ENCODE measurements at regions not wholly inside any gene's neighbourhood (a gene's known extent, or its start where the extent isn't known, plus 50 kb on each side); places are given as distances from the start of the nearest gene placed in this dataset.

DNA sequence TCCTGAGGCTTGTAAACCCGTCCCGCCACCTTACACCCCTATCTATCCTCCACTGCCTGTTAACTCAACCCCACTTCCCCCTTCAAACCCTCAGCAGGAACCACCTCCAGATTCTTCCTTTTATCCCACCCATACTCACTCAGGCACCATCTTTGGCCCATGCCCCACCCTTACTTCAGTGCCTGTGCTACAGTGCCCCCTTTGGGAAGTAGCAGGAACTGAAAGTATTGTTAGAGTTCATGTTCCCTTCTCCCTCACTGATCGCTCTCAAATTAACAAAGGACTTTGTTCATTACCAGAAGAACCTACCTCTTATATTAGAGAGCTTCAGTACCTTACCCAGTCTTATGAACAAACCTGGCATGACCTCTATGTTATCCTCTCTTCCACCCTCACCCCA is 92.2 kb upstream of the MOCS2 start:
- no peak for ATAC-seq
- intact Hi-C loops (cut with DNase I) = no loop called here
- no peak for DNase-seq (ENCODE audit: missing footprints)

DNA sequence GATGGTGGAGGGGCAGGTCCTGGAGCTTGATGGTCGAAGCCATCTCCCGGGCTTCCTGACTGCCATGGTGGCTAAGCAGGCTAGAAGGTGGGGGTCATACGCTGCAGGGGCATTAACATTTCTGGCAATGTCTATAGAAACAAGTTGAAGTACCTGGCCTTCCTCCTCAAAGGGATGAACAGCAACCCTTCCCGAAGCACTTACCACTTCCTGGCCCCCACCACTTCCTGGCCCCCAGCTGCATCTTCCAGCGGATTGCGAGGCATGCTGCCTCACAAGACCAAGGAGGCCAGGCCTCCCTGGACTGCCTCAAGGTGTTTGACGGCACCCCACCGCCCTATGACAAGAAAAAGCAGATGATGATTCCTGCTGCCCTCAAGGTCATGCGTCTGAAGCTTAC is 97.0 kb upstream of the MOCS2 start:
- ATAC-seq (no peak), DNase-seq (ENCODE audit: missing footprints) (peak; percentile 32)
- intact Hi-C loops (cut with DNase I) = no loop called here

DNA sequence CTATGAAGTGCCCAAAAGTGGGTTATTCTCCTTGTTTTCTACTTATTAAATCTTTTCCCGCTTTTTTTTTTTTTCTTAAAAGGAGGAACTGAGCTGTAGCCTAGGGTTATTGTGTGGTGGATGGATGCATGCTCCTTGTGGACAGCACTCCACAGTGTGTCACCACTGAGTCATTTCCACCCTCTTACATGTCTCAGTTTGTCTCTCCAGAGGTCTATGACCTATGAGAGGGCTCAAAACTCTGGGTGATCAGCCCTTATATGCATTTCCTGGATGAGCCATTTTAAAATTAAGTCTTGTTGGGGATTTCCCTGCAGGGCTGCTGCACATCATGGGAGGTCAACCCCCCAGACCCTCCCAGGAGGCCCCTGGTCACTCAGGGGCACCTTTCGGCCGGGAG is 102.2 kb upstream of the MOCS2 start:
- DNase-seq (ENCODE audit: missing footprints) = no peak

DNA sequence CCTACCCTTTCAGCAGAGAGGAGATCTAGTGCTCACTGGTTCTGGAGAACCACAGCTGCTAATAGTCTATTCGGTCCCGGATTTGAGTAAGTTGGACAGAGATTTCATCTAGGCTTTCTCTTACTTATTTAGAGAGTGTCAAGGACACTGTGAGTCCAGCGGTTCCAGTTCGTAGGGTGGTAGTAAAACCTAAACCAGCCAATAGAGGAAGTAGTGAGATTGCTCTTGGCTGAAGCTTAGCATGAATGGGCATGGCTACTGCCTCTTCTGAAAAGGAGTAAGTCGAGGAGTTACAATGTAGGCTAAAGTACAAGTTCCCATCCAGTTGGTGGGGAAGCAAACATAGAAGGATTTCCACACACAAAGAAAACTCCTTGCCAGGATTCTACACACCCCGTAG is 109.6 kb upstream of the MOCS2 start:
- no peak for ATAC-seq
- intact Hi-C loops (cut with DNase I) = no loop called here
- no peak for DNase-seq (ENCODE audit: missing footprints)

More for the DNA sequence above, 102.2 kb upstream of the MOCS2 start:
- intact Hi-C loops (cut with DNase I) = no loop called here
- no peak for ATAC-seq

DNA sequence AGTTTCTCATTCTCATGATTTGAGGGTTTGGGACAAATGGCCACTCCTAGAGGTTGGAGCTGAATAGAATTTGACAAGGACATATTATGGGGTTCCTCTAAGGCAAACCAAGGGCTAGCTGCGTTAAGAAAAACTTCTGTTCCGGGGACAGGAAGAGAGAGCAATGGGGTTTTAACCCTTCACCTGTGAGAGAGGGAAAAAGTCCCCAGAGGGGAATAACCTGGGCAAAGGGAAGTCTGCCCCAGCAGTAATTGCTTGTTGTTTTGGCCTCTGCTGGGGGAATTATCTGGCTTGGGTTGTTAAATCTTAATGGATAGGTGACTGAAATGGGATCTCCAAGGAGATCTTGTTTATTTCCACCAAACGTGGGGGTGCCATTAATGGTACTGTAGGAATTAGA is 110.1 kb upstream of the MOCS2 start:
- DNase-seq (ENCODE audit: missing footprints) (no peak), ATAC-seq (no peak)
- intact Hi-C loops (cut with DNase I) = no loop called here

DNA sequence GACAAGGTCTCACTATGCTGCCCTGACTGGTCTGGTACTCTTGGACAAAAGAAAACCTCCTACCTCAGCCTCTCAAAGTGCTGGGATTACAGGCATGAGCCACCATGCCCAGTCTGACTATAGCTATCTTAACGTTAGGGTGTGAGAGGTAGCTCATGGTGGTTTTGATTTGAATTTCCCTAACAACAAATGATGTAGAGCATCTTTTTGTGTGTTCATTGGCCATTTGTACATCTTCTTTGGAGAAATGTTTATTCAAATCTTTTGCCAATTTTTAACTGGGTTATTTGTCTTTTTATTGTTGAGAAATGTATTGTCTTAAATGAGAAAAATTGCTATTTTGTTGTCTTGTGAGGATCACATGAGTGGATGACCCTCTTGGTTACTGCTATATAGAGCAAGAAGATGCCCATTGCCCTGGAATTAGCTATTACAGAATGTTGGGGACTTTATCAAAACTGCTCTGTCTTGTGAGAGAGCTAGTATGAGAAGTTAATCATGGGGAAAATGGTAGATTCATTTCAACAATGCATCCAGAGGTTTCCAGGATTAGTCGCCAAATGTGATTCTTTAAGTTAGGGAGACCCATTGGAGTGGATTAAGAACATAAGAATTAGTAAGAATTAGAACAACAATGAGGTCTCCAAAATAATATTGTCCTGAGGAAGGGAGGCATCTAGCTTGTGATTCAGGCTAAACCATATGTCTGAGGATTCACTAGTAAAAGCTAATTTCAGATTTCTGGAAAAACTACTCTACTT is 124.3 kb upstream of the MOCS2 start:
- intact Hi-C loops (cut with DNase I) = no loop called here
- ATAC-seq (no peak), DNase-seq (ENCODE audit: missing footprints) (no peak)

DNA sequence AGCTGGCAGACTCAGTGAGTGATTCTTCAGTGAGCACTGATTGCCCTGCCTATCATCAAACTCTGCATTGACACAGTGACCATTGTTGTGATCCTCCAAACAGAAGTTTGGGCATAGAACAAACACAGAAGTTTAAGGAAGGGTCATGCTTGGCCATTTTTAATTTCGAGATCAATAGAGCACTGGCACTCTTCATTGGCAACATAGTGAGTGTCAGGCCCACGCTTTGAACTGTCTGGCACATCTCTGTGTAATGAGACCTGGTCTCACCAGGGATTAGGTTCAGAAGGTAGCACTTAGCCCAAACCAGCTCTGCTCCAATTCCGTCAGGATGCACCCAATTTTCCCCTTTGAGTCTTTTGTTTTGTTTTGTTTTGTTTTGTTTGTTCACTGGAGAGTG is 127.1 kb upstream of the MOCS2 start:
- intact Hi-C loops (cut with DNase I) = no loop called here
- DNase-seq (ENCODE audit: missing footprints) = no peak
- no peak for ATAC-seq

DNA sequence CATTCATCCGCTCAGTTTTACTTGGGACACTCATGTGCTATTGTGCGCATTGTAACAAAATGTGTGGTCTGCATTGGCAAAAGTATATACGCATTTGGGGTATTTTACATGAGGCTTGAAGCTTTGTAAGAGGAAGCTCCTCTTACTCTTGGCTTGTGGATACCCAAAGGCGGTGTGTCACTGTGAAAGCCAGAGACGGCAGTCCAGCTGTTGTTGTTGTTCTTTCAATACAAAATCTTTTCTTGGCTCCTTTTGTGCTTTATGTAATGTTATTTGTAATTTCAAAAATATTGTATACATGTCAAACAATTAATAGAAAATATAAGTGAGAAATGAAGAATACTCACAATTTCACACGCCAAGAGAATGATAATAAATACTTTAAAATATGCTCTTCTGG is 128.3 kb upstream of the MOCS2 start:
- intact Hi-C loops (cut with DNase I) = no loop called here
- no peak for DNase-seq (ENCODE audit: missing footprints)
- no peak for ATAC-seq

DNA sequence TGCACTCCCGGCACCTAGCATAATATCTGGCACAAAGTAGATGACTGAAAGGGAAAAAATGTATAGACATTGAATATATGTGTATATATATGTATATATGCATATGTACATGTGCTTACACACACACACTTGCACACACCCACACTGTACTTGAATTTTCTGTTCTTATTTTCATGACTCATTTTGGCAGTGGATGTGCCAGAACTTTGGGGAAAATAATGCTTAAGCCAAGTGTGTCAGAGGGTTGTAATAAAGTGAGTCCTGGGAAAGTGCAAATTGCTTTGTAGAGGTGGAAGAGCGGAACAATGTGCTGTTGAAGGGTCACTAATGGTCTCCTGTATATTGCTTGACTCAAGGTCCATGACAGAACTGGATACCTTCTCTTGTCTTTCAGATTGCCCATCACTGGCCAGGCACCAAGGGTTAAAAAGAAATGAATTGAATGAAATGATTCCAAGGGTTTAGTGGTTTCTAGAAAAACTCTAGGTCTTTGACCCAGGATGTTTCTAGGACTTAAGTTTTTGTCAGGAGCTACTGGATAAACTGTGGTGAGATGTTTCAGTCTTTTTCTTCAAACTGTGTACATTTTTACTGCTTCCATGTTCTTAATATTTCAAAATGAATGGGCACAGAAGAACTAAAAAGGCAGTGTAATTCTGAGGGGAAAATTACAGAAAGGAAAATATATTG is 129.9 kb upstream of the MOCS2 start:
- no peak for ATAC-seq
- DNase-seq (ENCODE audit: missing footprints) = no peak
- intact Hi-C loops (cut with DNase I) = no loop called here

DNA sequence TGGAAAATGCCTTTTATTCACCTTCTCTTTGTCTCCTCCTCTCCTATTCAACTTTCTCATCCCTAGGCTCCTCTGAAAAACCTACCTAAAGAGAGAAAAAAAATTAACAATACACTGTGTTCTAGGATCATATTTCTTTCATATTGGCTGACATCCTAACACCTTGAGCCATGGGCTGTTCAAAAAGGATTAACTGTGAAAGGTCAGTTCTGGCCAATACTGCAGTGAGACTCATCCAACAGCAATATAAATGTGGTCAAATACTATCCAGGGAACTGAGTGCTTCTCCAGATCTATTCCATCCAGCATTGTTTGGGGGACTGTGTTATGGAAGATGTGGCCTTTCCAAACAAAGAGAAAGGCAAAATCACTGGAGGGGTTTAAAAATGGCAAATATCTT is 131.1 kb upstream of the MOCS2 start:
- DNase-seq (ENCODE audit: missing footprints) = no peak
- ATAC-seq = no peak
- intact Hi-C loops (cut with DNase I) = no loop called here

DNA sequence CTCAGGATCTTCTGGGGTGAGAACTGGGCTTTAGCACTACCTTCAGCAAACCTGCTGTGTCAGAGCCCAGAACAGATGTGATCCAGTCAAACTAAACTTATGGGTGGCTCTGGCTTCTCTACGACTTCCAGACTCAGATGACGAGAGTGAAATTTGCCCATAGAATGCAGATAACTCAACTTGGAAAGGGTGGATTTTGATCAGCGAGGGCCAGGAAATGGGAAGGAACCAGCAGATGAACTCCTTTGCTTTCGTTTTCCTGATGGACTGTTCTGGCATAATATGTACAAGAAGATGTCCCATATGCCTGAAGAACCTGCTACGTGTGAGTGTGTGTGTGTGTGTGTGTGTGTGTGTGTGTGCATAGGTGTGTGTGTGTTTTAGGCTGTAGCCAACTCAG is 132.0 kb upstream of the MOCS2 start:
- ATAC-seq (no peak), DNase-seq (ENCODE audit: missing footprints) (no peak)
- intact Hi-C loops (cut with DNase I) = no loop called here

DNA sequence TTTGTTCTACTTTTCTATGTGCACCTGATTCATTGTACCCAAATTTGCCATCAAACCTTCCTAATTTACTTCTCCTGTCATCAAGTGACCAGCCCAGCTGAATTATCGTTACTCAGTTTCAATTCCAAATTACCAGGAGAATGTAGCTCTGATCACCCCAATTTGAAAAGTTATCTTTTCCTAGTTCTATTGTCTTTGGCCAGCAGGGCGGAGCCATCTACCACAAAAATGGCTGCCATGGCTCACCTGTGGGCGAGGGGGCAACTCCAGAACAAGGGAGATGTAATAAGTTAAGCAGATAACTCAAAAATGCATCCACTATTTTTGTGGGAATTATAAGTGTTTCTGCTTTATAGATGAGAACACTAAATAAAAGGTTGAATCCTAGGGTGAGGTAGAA is 133.8 kb upstream of the MOCS2 start:
- intact Hi-C loops (cut with DNase I) = no loop called here
- DNase-seq (ENCODE audit: missing footprints) = no peak
- no peak for ATAC-seq

DNA sequence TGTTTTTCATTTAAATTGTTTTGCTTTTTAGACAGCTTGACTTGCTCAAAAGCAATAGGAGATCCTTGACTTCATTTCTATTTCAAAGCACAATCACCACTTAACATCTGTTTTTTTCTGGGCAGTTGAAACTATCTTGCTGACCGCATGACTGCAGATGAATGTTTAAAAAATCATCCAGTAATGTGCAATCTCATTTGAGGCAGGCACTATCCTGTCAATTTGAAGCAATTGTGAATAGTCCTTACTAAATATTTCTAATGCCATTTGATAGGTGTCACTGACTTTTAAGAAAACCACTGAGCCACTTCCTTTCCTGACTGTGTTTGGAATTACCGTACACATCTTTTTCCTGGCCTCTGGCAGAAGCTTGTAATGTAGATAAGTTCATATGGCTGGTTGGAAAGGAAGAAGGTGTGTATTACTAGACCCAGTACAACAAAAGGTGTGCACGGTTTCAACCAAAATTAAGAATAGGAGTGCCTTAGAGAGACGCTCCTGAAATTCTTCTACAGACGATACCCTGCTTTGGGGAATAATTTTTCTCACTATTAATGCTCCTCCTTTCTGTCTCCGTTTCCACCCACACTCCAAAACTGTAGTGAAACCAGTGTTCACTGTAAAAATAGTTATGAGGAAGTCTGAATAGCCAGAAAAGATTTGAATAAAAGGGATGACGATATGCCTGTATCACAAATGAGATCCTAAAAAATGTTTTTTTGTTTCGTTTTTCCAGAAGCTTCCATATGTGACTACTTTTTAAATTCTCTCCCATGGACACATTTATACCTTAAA is 136.7 kb upstream of the MOCS2 start:
- intact Hi-C loops (cut with DNase I) = no loop called here
- no peak for ATAC-seq
- no peak for DNase-seq (ENCODE audit: missing footprints)

DNA sequence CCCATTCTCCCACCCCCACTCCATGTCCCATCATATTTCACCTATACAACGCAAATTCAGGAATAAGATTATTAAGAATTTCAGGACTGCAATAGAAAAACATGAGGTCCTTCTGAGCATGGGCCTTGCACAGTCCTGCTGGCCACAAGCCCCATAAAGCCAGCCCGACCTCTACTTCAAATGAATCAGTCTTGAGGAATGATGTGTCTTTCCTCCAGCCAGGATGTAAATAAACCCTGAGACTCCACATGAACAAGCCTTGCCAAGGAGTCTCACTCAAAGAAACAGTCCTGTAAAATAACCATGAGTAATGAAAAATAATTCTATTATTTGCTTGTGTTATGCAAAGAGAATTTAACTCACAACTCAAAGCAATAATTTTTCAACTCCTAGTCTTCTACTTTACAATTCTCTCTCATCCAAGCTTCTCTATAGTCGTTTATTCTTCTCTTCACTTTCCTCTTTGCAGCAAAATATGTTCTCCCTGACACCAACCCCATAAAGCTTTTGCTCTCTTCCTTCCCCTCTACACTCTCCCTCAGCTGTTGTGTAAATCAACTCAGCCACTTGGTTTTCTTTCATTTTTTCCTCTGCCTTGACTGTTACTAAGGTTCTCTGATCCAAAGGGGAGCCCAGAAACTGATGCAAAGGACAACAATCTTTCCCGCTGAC is 140.1 kb upstream of the MOCS2 start:
- intact Hi-C loops (cut with DNase I) = no loop called here
- DNase-seq (ENCODE audit: missing footprints) (no peak), ATAC-seq (no peak)

DNA sequence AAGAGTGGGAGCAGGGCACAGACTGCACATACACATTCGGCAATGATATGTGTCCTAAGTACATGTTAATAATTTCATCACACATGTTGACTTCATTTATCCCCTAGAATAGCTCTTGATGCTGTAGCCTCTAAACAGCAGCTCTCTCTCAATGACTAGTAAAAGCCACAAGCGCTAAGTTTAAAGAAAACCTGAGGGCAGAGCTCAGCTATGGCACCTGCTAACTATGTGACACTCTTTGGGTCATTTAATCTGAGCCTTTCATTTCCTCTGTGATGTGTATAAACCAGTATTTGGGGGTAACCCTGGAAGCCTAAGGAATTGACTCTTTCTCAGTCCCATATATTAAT is 140.6 kb upstream of the MOCS2 start:
- DNase-seq (ENCODE audit: missing footprints) = no peak
- no peak for ATAC-seq
- intact Hi-C loops (cut with DNase I) = no loop called here

DNA sequence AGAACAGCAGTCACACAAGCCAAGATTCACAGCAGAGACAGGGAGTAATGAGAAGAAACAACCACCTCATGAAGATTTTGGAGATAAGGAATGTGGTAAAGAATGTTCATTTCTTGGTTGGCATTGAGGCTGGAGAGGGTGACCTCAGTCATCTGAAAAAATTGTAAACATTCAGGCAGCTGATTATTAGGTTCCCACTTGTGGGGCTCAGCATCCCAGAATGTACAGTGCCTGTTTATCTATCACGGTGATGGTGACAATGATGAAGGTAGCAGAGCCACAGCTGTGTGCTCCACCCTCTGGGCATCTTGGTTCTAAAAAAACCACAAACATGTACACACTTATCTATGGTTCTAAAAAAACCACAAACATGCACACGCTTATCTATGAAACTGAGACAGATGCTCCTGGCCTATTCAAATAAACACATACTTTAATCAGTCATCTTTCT is 143.9 kb upstream of the MOCS2 start:
- ATAC-seq = no peak
- intact Hi-C loops (cut with DNase I) = no loop called here
- DNase-seq (ENCODE audit: missing footprints) = no peak

DNA sequence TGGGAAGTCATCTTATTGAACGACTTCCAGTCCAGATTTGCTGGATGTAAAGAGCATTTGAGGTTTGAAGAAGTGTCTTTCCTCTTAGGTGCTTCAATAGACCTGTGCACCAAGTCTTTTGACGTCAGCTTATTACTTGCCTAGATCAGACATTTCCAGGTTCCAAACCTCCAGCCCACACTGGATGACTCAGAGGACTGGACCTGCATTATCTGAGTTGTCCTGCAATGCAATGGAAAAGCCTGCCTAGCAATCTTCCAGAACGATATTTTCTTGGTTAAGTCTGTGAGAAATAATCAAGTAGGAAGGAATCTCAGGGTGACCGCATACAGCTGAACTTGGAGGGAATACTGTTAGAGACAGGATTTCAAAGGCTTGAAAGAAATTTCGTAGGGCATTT is 147.2 kb upstream of the MOCS2 start:
- ATAC-seq = peak; percentile 28
- intact Hi-C loops (cut with DNase I) = no loop called here
- DNase-seq (ENCODE audit: missing footprints) = no peak

DNA sequence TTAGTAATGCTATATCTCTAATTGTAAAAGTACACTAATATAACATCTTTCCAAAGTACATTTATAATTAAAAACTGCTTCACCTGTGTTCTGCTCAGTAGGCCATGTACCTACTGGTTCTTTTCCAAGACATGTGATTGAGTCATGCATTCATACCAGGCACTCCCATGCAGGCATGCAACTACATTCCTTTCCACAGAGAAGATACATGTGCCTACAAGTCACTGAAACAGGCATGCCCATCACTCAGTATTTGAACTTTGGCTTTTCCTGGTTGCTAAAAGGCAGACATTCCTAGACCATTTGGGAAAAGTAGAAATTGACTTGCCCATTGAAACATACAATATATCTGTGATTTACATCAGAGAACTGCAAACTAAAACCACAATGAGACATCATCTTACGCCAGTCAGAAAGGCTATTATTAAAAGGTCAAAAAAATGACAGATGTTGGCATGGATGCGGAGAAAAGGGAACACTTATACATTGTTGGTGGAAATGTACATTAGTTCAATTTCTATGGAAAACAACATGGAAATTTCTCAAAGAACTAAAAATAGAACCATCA is 148.3 kb upstream of the MOCS2 start:
- DNase-seq (ENCODE audit: missing footprints) (no peak), ATAC-seq (no peak)
- intact Hi-C loops (cut with DNase I) = no loop called here

DNA sequence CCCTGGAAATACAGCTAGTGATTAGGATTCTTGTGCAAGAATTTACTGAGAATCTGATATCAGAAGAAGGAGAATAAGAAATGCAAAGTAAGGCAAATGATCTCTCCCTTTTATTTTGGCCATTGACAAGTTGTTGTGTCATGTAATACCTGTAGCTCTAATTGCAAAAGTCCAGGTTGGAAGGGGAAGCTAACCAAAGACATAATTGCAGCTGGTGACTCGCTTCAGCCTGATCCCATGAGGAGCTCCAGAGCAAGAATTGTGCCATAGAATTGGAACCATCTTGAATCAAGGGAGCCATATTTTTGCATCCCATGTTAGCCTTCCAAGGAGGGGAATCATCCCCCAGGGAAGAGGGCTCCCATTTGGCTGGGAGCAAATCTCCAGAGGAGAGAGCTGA is 149.6 kb upstream of the MOCS2 start:
- ATAC-seq (no peak), DNase-seq (ENCODE audit: missing footprints) (no peak)
- intact Hi-C loops (cut with DNase I) = no loop called here

All from Right ventricle myocardium inferior (tissue), 1 donor.